ENCODE measurements at regions not wholly inside any gene's neighbourhood (a gene's known extent, or its start where the extent isn't known, plus 50 kb on each side); places are given as distances from the start of the nearest gene placed in this dataset.

DNA sequence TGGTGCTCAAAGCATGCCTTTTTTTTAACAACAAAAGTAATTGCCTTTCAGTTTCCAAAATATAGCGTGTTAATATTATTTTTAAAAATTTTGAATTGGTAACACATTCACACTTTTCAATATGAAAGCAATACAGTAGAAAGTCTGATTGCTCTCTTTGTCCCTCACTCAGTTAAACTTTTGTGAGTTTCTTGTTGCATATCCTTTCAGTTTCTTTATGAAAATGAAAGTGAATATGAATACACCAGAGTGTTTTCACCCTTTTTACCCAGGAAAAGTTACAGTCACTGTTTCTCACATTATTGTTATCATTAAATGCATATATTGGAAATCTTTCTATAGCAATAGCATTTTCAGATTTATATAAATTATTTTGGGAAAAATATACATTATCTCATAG lies 377.4 kb upstream of the CRIM1 start:
- no peak overlapping the region for H3K27ac ChIP-seq (ENCODE audit: low read depth in 2 of 2, low read length in 2 of 2)
- H3K4me1 ChIP-seq (ENCODE audit: control insufficient read depth in 2 of 3, insufficient read depth in 2 of 3, low read depth in 1 of 3, low read length in 3 of 3): no peaks in the 10 kb centered on the region
- DNase-seq (no peak), FAIRE-seq (peak; percentile 6)
- no peak overlapping the region for H3K9ac ChIP-seq (ENCODE audit: low read length in 3 of 3)
- intact Hi-C loops (cut with DNase I): no loop called here
- no peaks in the 10 kb centered on the region for H3K36me3 ChIP-seq (ENCODE audit: control insufficient read depth in 2 of 3, insufficient read depth in 3 of 3, low read length in 3 of 3)
- TF ChIP-seq, protein P1, sequence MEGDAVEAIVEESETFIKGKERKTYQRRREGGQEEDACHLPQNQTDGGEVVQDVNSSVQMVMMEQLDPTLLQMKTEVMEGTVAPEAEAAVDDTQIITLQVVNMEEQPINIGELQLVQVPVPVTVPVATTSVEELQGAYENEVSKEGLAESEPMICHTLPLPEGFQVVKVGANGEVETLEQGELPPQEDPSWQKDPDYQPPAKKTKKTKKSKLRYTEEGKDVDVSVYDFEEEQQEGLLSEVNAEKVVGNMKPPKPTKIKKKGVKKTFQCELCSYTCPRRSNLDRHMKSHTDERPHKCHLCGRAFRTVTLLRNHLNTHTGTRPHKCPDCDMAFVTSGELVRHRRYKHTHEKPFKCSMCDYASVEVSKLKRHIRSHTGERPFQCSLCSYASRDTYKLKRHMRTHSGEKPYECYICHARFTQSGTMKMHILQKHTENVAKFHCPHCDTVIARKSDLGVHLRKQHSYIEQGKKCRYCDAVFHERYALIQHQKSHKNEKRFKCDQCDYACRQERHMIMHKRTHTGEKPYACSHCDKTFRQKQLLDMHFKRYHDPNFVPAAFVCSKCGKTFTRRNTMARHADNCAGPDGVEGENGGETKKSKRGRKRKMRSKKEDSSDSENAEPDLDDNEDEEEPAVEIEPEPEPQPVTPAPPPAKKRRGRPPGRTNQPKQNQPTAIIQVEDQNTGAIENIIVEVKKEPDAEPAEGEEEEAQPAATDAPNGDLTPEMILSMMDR (IDR thresholded peaks at IDR 0.05; ENCODE audit: borderline replicate concordance, extremely low read depth, insufficient read depth): no peak
- no peaks in the 10 kb centered on the region for H3K27me3 ChIP-seq (ENCODE audit: control insufficient read depth, insufficient read depth, low read length)
- no peak overlapping the region for H3K4me3 ChIP-seq (ENCODE audit: low read length in 3 of 3)
- no peaks in the 10 kb centered on the region for H3K9me3 ChIP-seq (ENCODE audit: control insufficient read depth in 2 of 3, insufficient read depth in 1 of 3, low read length in 3 of 3)

DNA sequence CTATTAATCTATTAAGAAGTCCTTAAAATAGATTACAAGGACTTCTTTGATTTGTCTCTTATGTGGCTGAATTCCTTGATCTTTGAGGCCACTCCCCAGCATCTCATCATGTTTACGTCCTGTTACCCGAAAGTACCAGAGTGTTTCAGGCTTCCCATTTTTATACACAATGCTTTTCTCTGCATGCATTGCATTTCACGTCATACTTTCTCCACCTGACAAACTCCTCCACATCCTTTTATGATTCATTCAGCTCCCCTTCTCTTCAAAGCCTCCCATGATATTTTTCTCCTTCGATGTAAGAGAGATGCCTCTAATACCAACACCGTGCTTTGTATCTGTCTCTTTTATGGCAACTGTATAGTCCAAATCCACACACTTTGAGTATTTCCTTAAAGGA lies 379.0 kb upstream of the CRIM1 start:
- Histone ChIP-seq H3K4me1 (ENCODE audit: control insufficient read depth in 2 of 3, insufficient read depth in 2 of 3, low read depth in 1 of 3, low read length in 3 of 3) (no peaks in the 10 kb centered on the region), H3K27ac (ENCODE audit: low read depth in 2 of 2, low read length in 2 of 2) (no peak overlapping the region), H3K27me3 (ENCODE audit: control insufficient read depth, insufficient read depth, low read length) (no peaks in the 10 kb centered on the region), H3K9me3 (ENCODE audit: control insufficient read depth in 2 of 3, insufficient read depth in 1 of 3, low read length in 3 of 3) (no peaks in the 10 kb centered on the region), H3K36me3 (ENCODE audit: control insufficient read depth in 2 of 3, insufficient read depth in 3 of 3, low read length in 3 of 3) (no peaks in the 10 kb centered on the region), H3K9ac (ENCODE audit: low read length in 3 of 3) (no peak overlapping the region), H3K4me3 (ENCODE audit: low read length in 3 of 3) (no peak overlapping the region)
- intact Hi-C loops (cut with DNase I): no loop called here
- DNase-seq (no peak), FAIRE-seq (no peak)
- TF ChIP-seq, protein P1 (IDR thresholded peaks at IDR 0.05; ENCODE audit: borderline replicate concordance, extremely low read depth, insufficient read depth): no peak

DNA sequence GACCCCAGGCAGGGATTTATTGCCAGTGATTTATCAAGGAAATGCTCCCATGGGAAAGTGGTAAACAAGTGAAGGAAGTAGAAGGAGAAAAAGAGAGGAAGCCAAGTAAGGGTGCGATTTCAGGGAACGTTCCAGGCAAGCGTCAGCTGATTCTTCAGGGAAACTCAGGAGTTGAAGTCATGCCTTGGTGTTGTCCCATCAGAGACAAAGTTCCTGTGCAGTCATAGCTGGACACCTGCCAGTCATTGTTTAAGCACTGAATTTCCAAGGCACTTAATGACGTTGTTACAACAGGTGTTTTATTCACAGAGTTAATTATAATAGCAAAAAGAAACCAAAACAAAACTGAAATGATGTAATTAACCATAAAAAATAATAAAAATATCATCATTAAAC lies 381.8 kb upstream of the CRIM1 start:
- FAIRE-seq: no peak

More for the DNA sequence above, 381.8 kb upstream of the CRIM1 start:
- intact Hi-C loops (cut with DNase I): no loop called here
- no peaks in the 10 kb centered on the region for H3K36me3 ChIP-seq (ENCODE audit: control insufficient read depth in 2 of 3, insufficient read depth in 3 of 3, low read length in 3 of 3)
- no peak overlapping the region for H3K9ac ChIP-seq (ENCODE audit: low read length in 3 of 3)
- DNase-seq: peak in 2 of 5 donors; percentile 9 to 49
- H3K4me3 ChIP-seq (ENCODE audit: low read length in 3 of 3): no peak overlapping the region
- H3K27me3 ChIP-seq (ENCODE audit: control insufficient read depth, insufficient read depth, low read length): no peaks in the 10 kb centered on the region
- no peaks in the 10 kb centered on the region for H3K9me3 ChIP-seq (ENCODE audit: control insufficient read depth in 2 of 3, insufficient read depth in 1 of 3, low read length in 3 of 3)
- TF ChIP-seq, protein P1 (IDR thresholded peaks at IDR 0.05; ENCODE audit: borderline replicate concordance, extremely low read depth, insufficient read depth): no peak
- no peak overlapping the region for H3K27ac ChIP-seq (ENCODE audit: low read depth in 2 of 2, low read length in 2 of 2)
- H3K4me1 ChIP-seq (ENCODE audit: control insufficient read depth in 2 of 3, insufficient read depth in 2 of 3, low read depth in 1 of 3, low read length in 3 of 3): no peaks in the 10 kb centered on the region

Data from kidney (tissue), 13 donors.